OCI-LY7 (cell line): ENCODE measurements at regions not wholly inside any gene's neighbourhood (a gene's known extent, or its start where the extent isn't known, plus 50 kb on each side); places are given as distances from the start of the nearest gene placed in this dataset.

Experiments
- BruUV-seq: library from RNA; stranded (reverse); fragments of 400-500 nt; replicated peaks from 2 replicates; lab custom pipeline; 2021; lab: Mats Ljungman, UMichigan
- CTCF ChIA-PET: fragments of 300-600 bp; sonication (Branson Sonifier 250); formaldehyde crosslinking; loops from one replicate; lab custom pipeline; 2022; ENCODE audit warnings: antibody characterized with exemption; ENCODE audit not compliant: unreplicated experiment; lab: Charles Lee
- POLR2A ChIA-PET: fragments of 300-600 bp; sonication (Branson Sonifier 250); formaldehyde crosslinking; loops from one replicate; lab custom pipeline; 2022; ENCODE audit warnings: antibody characterized with exemption; lab: Charles Lee
- DNase-seq: peaks from one replicate; pipeline ENCODE4 v3.0.0-alpha.2; 2015; ENCODE audit warnings: low spot score
- H2AFZ ChIP-seq: fragments of 200-600 bp; sonication (generic), shearing (Covaris generic); 2 replicates; pipeline ENCODE4 v1.6.1; 2014; ENCODE audit warnings: mild to moderate bottlenecking, antibody characterized with exemption, low read length, moderate library complexity
- H3K27ac ChIP-seq: fragments of 200-600 bp; sonication (generic); 2 replicates; pipeline ENCODE4 v1.5.1; 2014; ENCODE audit warnings: mixed run types, low read depth, mild to moderate bottlenecking, moderate library complexity, low read length, inconsistent platforms; ENCODE audit not compliant: poor library complexity, severe bottlenecking
- H3K36me3 ChIP-seq: fragments of 200-600 bp; sonication (generic); 2 replicates; pipeline ENCODE4 v1.6.1; 2014; ENCODE audit warnings: mild to moderate bottlenecking, antibody characterized with exemption, low read length, moderate library complexity, mixed read lengths; ENCODE audit not compliant: insufficient read depth
- H3K4me1 ChIP-seq: fragments of 200-600 bp; sonication (generic); 2 replicates; pipeline ENCODE4 v1.5.1; 2014; ENCODE audit warnings: mild to moderate bottlenecking, low read length; ENCODE audit not compliant: insufficient read depth, poor library complexity, severe bottlenecking
- H3K4me2 ChIP-seq: fragments of 200-600 bp; sonication (generic); 2 replicates; pipeline ENCODE4 v1.6.1; 2014; ENCODE audit warnings: mild to moderate bottlenecking, low read length
- H3K4me3 ChIP-seq: fragments of 200-600 bp; sonication (generic); 2 replicates; pipeline ENCODE4 v1.5.1; 2014; ENCODE audit warnings: mild to moderate bottlenecking, low read depth, low read length; ENCODE audit not compliant: poor library complexity, severe bottlenecking
- H3K79me2 ChIP-seq: fragments of 200-600 bp; sonication (generic); 2 replicates; pipeline ENCODE4 v1.6.1; 2016; ENCODE audit warnings: low read depth, mild to moderate bottlenecking, low read length, moderate library complexity, mixed read lengths; ENCODE audit not compliant: insufficient read depth
- H3K9me2 ChIP-seq: fragments of 200-600 bp; sonication (generic); 2 replicates; pipeline ENCODE4 v1.6.1; 2016; ENCODE audit warnings: mild to moderate bottlenecking, low read length, mixed read lengths; ENCODE audit not compliant: insufficient read depth
- H3K9me3 ChIP-seq: fragments of 200-600 bp; sonication (generic); 2 replicates; pipeline ENCODE4 v1.6.1; 2014; ENCODE audit warnings: mild to moderate bottlenecking, mixed run types, low read length, mixed read lengths
- H4K20me1 ChIP-seq: fragments of 200-600 bp; sonication (generic); 2 replicates; pipeline ENCODE4 v1.6.1; 2014; ENCODE audit warnings: mild to moderate bottlenecking, antibody characterized with exemption, low read length, moderate library complexity, mixed read lengths; ENCODE audit not compliant: insufficient read depth
- CTCF ChIP-seq: fragments of 200-600 bp; sonication (generic); conservative IDR thresholded peaks from 2 replicates; pipeline ENCODE4 v1.5.1; 2014; ENCODE audit warnings: mild to moderate bottlenecking, antibody characterized with exemption, low read length, moderate library complexity, mixed read lengths
- EZH2phosphoT487 ChIP-seq: fragments of 200-600 bp; sonication (generic); IDR thresholded peaks from 2 replicates; pipeline ENCODE4 v1.6.1; 2018; ENCODE audit warnings: low read depth, borderline replicate concordance, mild to moderate bottlenecking, mixed run types, antibody characterized with exemption, low read length, moderate library complexity, mixed read lengths
- intact Hi-C: fragments of 100-400 bp; cut with micrococcal nuclease; formaldehyde crosslinking; loops from one replicate; pipeline ENCODE4 v1.10.0; 2022; ENCODE audit not compliant: unreplicated experiment

- Histone ChIP-seq H3K4me2 (no peak overlapping the region), H3K9me2 (no peaks in the 10 kb centered on the region), H3K9me3 (no peaks in the 10 kb centered on the region), H2AFZ (no peak overlapping the region), H3K4me1 (no peaks in the 10 kb centered on the region), H3K36me3 (no peaks in the 10 kb centered on the region), H3K4me3 (no peak overlapping the region), H4K20me1 (no peaks in the 10 kb centered on the region), H3K79me2 (no peaks in the 10 kb centered on the region), H3K27ac (no peak overlapping the region)
- no TSS peak for BruUV-seq
- no peak for DNase-seq
- no peak for TF ChIP-seq CTCF
- TF ChIP-seq EZH2phosphoT487 = no peak
- CTCF ChIA-PET = no interaction called here
- intact Hi-C loops = no loop called here
- POLR2A ChIA-PET = interaction anchor here (0.6 to 1.1 kb wide), 2 partner anchors 18 to 763 kb away, joined by 3 to 7 read pairs; no protein-coding TSS in a partner anchor
These were observed 150.9 kb upstream of the FRMD6 start for GRCh38 chr14:51500776-51501175.

DNA sequence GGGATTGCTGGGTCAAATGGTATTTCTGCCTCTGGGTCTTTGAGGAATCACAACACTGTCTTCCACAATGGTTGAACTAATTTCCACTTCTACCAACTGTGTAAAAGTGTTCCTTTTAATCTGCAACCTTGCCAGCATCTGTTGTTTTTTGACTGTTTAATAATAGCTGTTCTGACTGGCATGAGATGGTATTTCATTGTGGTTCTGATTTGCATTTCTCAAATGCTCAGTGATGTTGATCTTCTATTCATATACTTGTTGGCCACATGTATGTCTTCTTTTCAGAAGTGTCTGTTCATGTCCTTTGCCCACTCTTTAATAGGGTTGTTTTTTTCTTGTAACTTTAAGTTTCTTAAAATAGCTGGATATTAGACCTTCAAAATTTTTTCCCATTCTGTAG, 150.0 kb upstream of the FRMD6 start:
- TF ChIP-seq CTCF (no peak), EZH2phosphoT487 (no peak)
- no peak for DNase-seq
- H2AFZ ChIP-seq = no peak overlapping the region
- CTCF ChIA-PET = no interaction called here
- H3K9me3 ChIP-seq = no peaks in the 10 kb centered on the region
- no peaks in the 10 kb centered on the region for H3K79me2 ChIP-seq
- H4K20me1 ChIP-seq = no peaks in the 10 kb centered on the region
- intact Hi-C loops = no loop called here
- no peaks in the 10 kb centered on the region for H3K36me3 ChIP-seq
- BruUV-seq = no TSS peak
- H3K27ac ChIP-seq = no peak overlapping the region
- POLR2A ChIA-PET = no interaction called here
- no peaks in the 10 kb centered on the region for H3K9me2 ChIP-seq
- H3K4me3 ChIP-seq = no peak overlapping the region
- H3K4me1 ChIP-seq = no peaks in the 10 kb centered on the region
- H3K4me2 ChIP-seq = no peak overlapping the region

GRCh38 chr14:51504669-51505068, 147.0 kb upstream of the FRMD6 start:
- no peak overlapping the region for H3K4me3 ChIP-seq
- H3K9me3 ChIP-seq = no peaks in the 10 kb centered on the region
- ChIA-PET CTCF (no interaction called here), POLR2A (interaction anchor here (0.5 kb wide), 1 partner anchor 241 kb away, joined by 4 read pairs; no protein-coding TSS in a partner anchor)
- intact Hi-C loops = no loop called here
- no peaks in the 10 kb centered on the region for H3K36me3 ChIP-seq
- no peak overlapping the region for H3K27ac ChIP-seq
- H3K9me2 ChIP-seq = no peaks in the 10 kb centered on the region
- TF ChIP-seq CTCF (no peak), EZH2phosphoT487 (no peak)
- H3K79me2 ChIP-seq = no peaks in the 10 kb centered on the region
- H3K4me1 ChIP-seq = no peaks in the 10 kb centered on the region
- no peak for DNase-seq
- H2AFZ ChIP-seq = no peak overlapping the region
- no peak overlapping the region for H3K4me2 ChIP-seq
- no peaks in the 10 kb centered on the region for H4K20me1 ChIP-seq
- BruUV-seq = no TSS peak
